H1 (cell line): ENCODE measurements at regions not wholly inside any gene's neighbourhood (a gene's known extent, or its start where the extent isn't known, plus 50 kb on each side); places are given as distances from the start of the nearest gene placed in this dataset.

Source experiments
- FOSL1 ChIP-seq: IDR thresholded peaks from 2 replicates; pipeline ENCODE4 v1.6.1; 2011; ENCODE audit warnings: mild to moderate bottlenecking, low read depth, low read length, moderate library complexity; ENCODE audit not compliant: insufficient read depth
- HDAC2 ChIP-seq, 2 experiments: fragments of 300-600 bp in 1 of 2; sonication (generic) in 1 of 2; IDR thresholded peaks; 2 replicates each; pipeline ENCODE4 v1.6.1; 2011 to 2012; ENCODE audit warnings: low read depth in 2 of 2, low read length in 2 of 2, mild to moderate bottlenecking in 2 of 2, moderate library complexity in 2 of 2, borderline replicate concordance in 1 of 2, inconsistent platforms in 1 of 2
- NRF1 ChIP-seq: IDR thresholded peaks from 2 replicates; pipeline ENCODE4 v1.6.1; 2011; ENCODE audit warnings: mild to moderate bottlenecking, low read depth, low read length, improper control_type of control experiment

GRCh38 chr16:17585449-17586074 is 114.8 kb upstream of the XYLT1 start (continued):
- no peak for TF ChIP-seq HDAC2 (IDR thresholded peaks at IDR 0.05; ENCODE audit: borderline replicate concordance in 1 of 2, low read depth in 2 of 2, low read length in 2 of 2)
- TF ChIP-seq NRF1, result no peak
- TF ChIP-seq FOSL1, result no peak
